C4-2B (cell line): ENCODE measurements at regions not wholly inside any gene's neighbourhood (a gene's known extent, or its start where the extent isn't known, plus 50 kb on each side); places are given as distances from the start of the nearest gene placed in this dataset.

Source experiments
- ZFX ChIP-seq: fragments of 450-650 bp; IDR thresholded peaks from 2 replicates; pipeline ENCODE4 v1.6.1; 2017
- TF ChIP-seq, protein P1 (sequence below): fragments of 450-650 bp; conservative IDR thresholded peaks from 2 replicates; pipeline ENCODE4 v1.5.1; 2017; ENCODE audit warnings: mild to moderate bottlenecking

DNA sequence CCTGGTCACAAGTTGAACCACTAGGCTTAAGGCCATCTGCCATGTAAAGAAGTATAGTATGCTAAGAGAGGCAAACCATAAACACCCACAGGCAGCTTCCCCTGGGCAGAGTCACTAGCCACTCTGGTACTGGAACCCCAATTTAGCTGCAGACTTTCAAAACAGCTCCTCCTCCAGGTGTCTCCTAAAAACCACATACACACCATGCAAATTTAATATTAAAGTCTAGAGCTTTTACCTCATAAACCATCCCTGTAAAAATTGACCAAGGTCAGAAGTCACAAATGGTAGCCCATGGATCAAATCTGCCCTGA is 99.1 kb upstream of the STT3B start:
- TF ChIP-seq, protein P1, sequence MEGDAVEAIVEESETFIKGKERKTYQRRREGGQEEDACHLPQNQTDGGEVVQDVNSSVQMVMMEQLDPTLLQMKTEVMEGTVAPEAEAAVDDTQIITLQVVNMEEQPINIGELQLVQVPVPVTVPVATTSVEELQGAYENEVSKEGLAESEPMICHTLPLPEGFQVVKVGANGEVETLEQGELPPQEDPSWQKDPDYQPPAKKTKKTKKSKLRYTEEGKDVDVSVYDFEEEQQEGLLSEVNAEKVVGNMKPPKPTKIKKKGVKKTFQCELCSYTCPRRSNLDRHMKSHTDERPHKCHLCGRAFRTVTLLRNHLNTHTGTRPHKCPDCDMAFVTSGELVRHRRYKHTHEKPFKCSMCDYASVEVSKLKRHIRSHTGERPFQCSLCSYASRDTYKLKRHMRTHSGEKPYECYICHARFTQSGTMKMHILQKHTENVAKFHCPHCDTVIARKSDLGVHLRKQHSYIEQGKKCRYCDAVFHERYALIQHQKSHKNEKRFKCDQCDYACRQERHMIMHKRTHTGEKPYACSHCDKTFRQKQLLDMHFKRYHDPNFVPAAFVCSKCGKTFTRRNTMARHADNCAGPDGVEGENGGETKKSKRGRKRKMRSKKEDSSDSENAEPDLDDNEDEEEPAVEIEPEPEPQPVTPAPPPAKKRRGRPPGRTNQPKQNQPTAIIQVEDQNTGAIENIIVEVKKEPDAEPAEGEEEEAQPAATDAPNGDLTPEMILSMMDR = no peak
- TF ChIP-seq ZFX = no peak
